GM12878 (cell line): ENCODE measurements at regions not wholly inside any gene's neighbourhood (a gene's known extent, or its start where the extent isn't known, plus 50 kb on each side); places are given as distances from the start of the nearest gene placed in this dataset.

Source experiments
- ATAC-seq: fragments of 200-7000 bp; cut with Tn5 transposase; 3 replicates; pipeline ENCODE4 v1.9.1; 2020; ENCODE audit warnings: mild to moderate bottlenecking, moderate library complexity
- BruUV-seq: library from RNA; stranded (reverse); fragments of 400-500 nt; replicated peaks from 2 replicates; lab custom pipeline; 2021; lab: Mats Ljungman, UMichigan
- CTCF ChIA-PET: fragments of 300-600 bp; sonication (Branson Sonifier 250); formaldehyde crosslinking; extraction: SDS; loops from one replicate; lab custom pipeline; 2021; ENCODE audit warnings: inconsistent platforms; lab: Yijun Ruan, JAX
- POLR2A ChIA-PET: fragments of 350-600 bp; formaldehyde crosslinking; extraction: SDS; loops from one replicate; lab custom pipeline; 2021; ENCODE audit warnings: inconsistent platforms; lab: Charles Lee
- RAD21 ChIA-PET: fragments of 300-600 bp; sonication (Branson Sonifier 250); formaldehyde crosslinking; loops from one replicate; lab custom pipeline; 2023; ENCODE audit warnings: antibody characterized with exemption; ENCODE audit not compliant: unreplicated experiment; lab: Charles Lee
- SMC1A ChIA-PET: fragments of 300-600 bp; sonication (Branson Sonifier 250); formaldehyde crosslinking; loops from one replicate; lab custom pipeline; 2023; ENCODE audit not compliant: unreplicated experiment, uncharacterized antibody; lab: Charles Lee
- DNase-seq: peaks from one replicate; pipeline ENCODE4 v3.0.0-alpha.2; 2011; ENCODE audit warnings: low read depth, low spot score
- FAIRE-seq: peaks from 3 replicates; lab custom pipeline; 2011; peaks lifted over from hg19 to GRCh38; lab: Jason Lieb, UNC
- H2AFZ ChIP-seq: 2 replicates; pipeline ENCODE4 v1.6.0; 2011; ENCODE audit warnings: low read depth, low read length, control low read depth; ENCODE audit not compliant: control insufficient read depth
- H3K27ac ChIP-seq: 2 replicates; pipeline ENCODE4 v1.5.1; 2011; ENCODE audit warnings: control low read depth; ENCODE audit not compliant: control insufficient read depth, insufficient read depth
- H3K27me3 ChIP-seq, 2 experiments: replicated peaks in 1 of 2; 2 replicates each; pipeline versions ENCODE4 v1.6.0 to v1.6.1; 2011; ENCODE audit warnings: low read length in 1 of 2; ENCODE audit not compliant: control insufficient read depth in 2 of 2, insufficient read depth in 2 of 2
- H3K36me3 ChIP-seq, 2 experiments: 2 replicates each; pipeline ENCODE4 v1.5.1; 2011; ENCODE audit warnings: low read length in 1 of 2; ENCODE audit not compliant: control insufficient read depth in 2 of 2, insufficient read depth in 2 of 2
- H3K4me1 ChIP-seq: 2 replicates; pipeline ENCODE4 v1.6.1; 2011; ENCODE audit warnings: mild to moderate bottlenecking, low read length, moderate library complexity, mixed read lengths; ENCODE audit not compliant: control insufficient read depth, insufficient read depth
- H3K4me2 ChIP-seq: 2 replicates; pipeline ENCODE4 v1.6.0; 2011; ENCODE audit warnings: control low read depth; ENCODE audit not compliant: control insufficient read depth, insufficient read depth
- H3K4me3 ChIP-seq: fragments of 200-600 bp; sonication (generic); 2 replicates; pipeline ENCODE4 v1.5.1; 2016
- H3K79me2 ChIP-seq: 2 replicates; pipeline ENCODE4 v1.6.0; 2011; ENCODE audit warnings: low read length; ENCODE audit not compliant: control insufficient read depth, insufficient read depth
- H3K9ac ChIP-seq: 2 replicates; pipeline ENCODE4 v1.8.0; 2011; ENCODE audit warnings: low read length, control low read depth, mixed read lengths; ENCODE audit not compliant: control insufficient read depth, insufficient read depth
- H3K9me3 ChIP-seq: replicated peaks from 3 replicates; pipeline ENCODE4 v1.5.1; 2011; ENCODE audit warnings: mild to moderate bottlenecking, low read length; ENCODE audit not compliant: control insufficient read depth, insufficient read depth
- H4K20me1 ChIP-seq: 2 replicates; pipeline ENCODE4 v1.6.0; 2011; ENCODE audit not compliant: control insufficient read depth, insufficient read depth
- CREB1 ChIP-seq: IDR thresholded peaks from 2 replicates; pipeline ENCODE4 v1.6.1; 2012; ENCODE audit warnings: low read depth, mild to moderate bottlenecking, inconsistent platforms
- MAX ChIP-seq: IDR thresholded peaks from 2 replicates; pipeline ENCODE4 v1.6.1; 2012; ENCODE audit warnings: low read depth, low read length, improper control_type of control experiment
- NBN ChIP-seq: fragments of 450-650 bp; IDR thresholded peaks from 2 replicates; pipeline ENCODE4 v1.6.1; 2016
- PAX5 ChIP-seq: IDR thresholded peaks from 2 replicates; pipeline ENCODE4 v1.6.1; 2011; ENCODE audit warnings: low read depth, low read length, borderline replicate concordance
- PML ChIP-seq: IDR thresholded peaks from 2 replicates; pipeline ENCODE4 v1.6.1; 2012; ENCODE audit warnings: low read length, inconsistent platforms
- SMARCA5 ChIP-seq: fragments of 450-650 bp; IDR thresholded peaks from 2 replicates; pipeline ENCODE4 v1.6.1; 2017; ENCODE audit warnings: mild to moderate bottlenecking
- SUZ12 ChIP-seq: fragments of 200-600 bp; sonication (generic); IDR thresholded peaks from one replicate; pipeline ENCODE4 v1.6.1; 2018; ENCODE audit warnings: antibody characterized with exemption, mild to moderate bottlenecking; ENCODE audit not compliant: unreplicated experiment
- TBL1XR1 ChIP-seq: IDR thresholded peaks from 2 replicates; pipeline ENCODE4 v1.6.1; 2012; ENCODE audit warnings: low read depth, low read length, improper control_type of control experiment
- TCF12 ChIP-seq: IDR thresholded peaks from 2 replicates; pipeline ENCODE4 v1.6.1; 2011; ENCODE audit warnings: low read depth, mild to moderate bottlenecking, low read length
- TCF7 ChIP-seq: IDR thresholded peaks from 2 replicates; pipeline ENCODE4 v1.6.1; 2014; ENCODE audit warnings: antibody characterized with exemption, borderline replicate concordance
- ZBED1 ChIP-seq: IDR thresholded peaks from 2 replicates; pipeline ENCODE4 v1.6.1; 2016; ENCODE audit warnings: borderline replicate concordance
- ZBTB4 ChIP-seq: fragments of 450-650 bp; formaldehyde crosslinking; IDR thresholded peaks from 2 replicates; pipeline ENCODE4 v1.4.0; 2022; ENCODE audit warnings: mild to moderate bottlenecking, moderate library complexity
- WGBS: methylation state at CpG from one replicate; pipeline ENCODE4 v1.1.6; 2016; ENCODE audit warnings: low lambda C conversion rate; ENCODE audit not compliant: insufficient replicate concordance, insufficient coverage; ENCODE audit errors: missing lambda C conversion rate; 5-methylcytosine and 5-hydroxymethylcytosine counted together
- in situ Hi-C: fragments of 300-500 bp; cut with MboI; formaldehyde crosslinking; loops from 9 replicates; pipeline ENCODE4 v1.14.3; 2018; ENCODE audit warnings: mixed read lengths
- intact Hi-C: fragments of 100-400 bp; cut with micrococcal nuclease; formaldehyde crosslinking; loops from one replicate; pipeline ENCODE4 v1.14.2; 2022; ENCODE audit not compliant: unreplicated experiment
- TF ChIP-seq, protein P1 (sequence below): fragments of 450-650 bp; IDR thresholded peaks from 2 replicates; pipeline ENCODE4 v1.6.1; 2016; ENCODE audit warnings: mild to moderate bottlenecking

DNA sequence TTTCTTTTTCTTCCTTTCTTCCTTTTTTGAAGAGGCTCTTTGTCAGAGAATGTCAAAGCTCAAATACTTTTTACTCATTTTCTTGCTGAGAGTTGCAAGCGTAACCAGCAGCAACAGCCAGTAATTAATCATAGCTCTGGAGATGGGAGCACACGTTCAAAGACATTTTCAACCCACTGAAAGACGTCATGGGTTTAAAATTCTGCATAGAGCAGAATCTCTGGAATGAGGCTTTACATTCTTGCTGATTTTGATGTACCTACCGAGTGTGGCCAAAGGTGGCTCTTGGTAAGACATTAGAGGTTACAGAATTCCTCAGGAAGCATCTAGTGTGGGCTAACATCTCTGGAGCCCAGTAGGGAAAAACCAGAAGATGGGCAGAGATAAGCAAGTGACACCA, 292.5 kb downstream of the MTX2 start (continued):
- TF ChIP-seq SUZ12 (no peak), MAX (no peak), PML (no peak)

DNA sequence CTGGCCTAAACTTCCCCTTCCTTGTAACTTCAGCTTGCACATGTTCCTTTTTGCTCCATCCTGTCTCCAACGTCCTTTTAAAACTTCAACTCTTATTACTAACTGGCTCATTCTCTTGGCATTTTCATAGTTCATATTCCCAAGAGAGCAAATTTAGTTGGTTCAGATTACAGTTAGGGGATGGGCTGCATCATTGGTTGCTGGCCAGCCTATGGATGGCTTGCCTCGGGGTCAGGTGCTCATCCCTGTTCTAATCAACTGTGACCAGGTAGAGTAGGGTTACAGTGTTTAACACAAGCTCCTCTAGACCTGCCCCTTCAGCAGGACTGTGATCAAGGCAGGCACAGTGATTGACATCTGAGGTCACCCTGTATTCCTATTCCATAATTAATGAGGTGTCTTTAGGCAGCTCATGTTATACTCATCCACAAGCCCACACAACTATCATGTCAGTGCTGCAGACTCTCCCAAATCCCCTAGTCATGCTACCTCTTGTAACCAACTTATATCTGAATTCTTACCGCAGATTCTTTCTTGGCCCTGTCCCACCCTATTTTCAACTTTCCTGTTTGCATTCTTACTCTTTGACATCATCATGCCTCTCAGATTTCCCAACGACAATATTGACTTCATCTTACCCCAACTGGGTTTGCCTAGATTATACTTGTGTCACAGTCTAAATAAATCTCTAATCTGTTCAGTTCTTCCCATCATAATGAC, 293.3 kb downstream of the MTX2 start:
- H3K27ac ChIP-seq, result no peak overlapping the region
- H4K20me1 ChIP-seq, result no peaks in the 10 kb centered on the region
- ATAC-seq (no peak), FAIRE-seq (no peak), DNase-seq (no peak)
- BruUV-seq, result no TSS peak
- no peak for TF ChIP-seq ZBTB4 (CRISPR knock-in tag)
- TF ChIP-seq TCF12, result no peak
- no peak for TF ChIP-seq CREB1
- no peak for TF ChIP-seq SMARCA5
- no peak for TF ChIP-seq ZBED1
- no peak for TF ChIP-seq NBN
- TF ChIP-seq PAX5, result no peak
- no peak for TF ChIP-seq TCF7
- TF ChIP-seq TBL1XR1, result no peak
- TF ChIP-seq, protein P1, sequence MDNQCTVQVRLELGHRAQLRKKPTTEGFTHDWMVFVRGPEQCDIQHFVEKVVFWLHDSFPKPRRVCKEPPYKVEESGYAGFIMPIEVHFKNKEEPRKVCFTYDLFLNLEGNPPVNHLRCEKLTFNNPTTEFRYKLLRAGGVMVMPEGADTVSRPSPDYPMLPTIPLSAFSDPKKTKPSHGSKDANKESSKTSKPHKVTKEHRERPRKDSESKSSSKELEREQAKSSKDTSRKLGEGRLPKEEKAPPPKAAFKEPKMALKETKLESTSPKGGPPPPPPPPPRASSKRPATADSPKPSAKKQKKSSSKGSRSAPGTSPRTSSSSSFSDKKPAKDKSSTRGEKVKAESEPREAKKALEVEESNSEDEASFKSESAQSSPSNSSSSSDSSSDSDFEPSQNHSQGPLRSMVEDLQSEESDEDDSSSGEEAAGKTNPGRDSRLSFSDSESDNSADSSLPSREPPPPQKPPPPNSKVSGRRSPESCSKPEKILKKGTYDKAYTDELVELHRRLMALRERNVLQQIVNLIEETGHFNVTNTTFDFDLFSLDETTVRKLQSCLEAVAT, result no peak
- H3K79me2 ChIP-seq, result no peaks in the 10 kb centered on the region
- intact Hi-C loops, result no loop called here
- H3K36me3 ChIP-seq, result no peaks in the 10 kb centered on the region
- in situ Hi-C loops, result no loop called here
- H3K27me3 ChIP-seq, result no peaks in the 10 kb centered on the region; a peak in 1 of 4 replicates
- ChIA-PET CTCF (interaction anchor here (1.2 to 3.1 kb wide), 2 partner anchors 8 to 422 kb away, joined by 5 to 17 read pairs; no protein-coding TSS in a partner anchor), RAD21 (no interaction called here), POLR2A (no interaction called here), SMC1A (interaction anchor here (2.0 kb wide), 1 partner anchor 421 kb away, joined by 5 read pairs; no protein-coding TSS in a partner anchor)
- H3K4me2 ChIP-seq, result no peak overlapping the region
- no peak overlapping the region for H3K9ac ChIP-seq
- H3K4me1 ChIP-seq, result no peaks in the 10 kb centered on the region
- H3K9me3 ChIP-seq, result no peaks in the 10 kb centered on the region
- H3K4me3 ChIP-seq, result no peak overlapping the region
- H2AFZ ChIP-seq, result no peak overlapping the region
- WGBS, result 25% methylated on average over 4 of the region's 4 CpGs
